ENCODE measurements at regions not wholly inside any gene's neighbourhood (a gene's known extent, or its start where the extent isn't known, plus 50 kb on each side); places are given as distances from the start of the nearest gene placed in this dataset.
A peak's percentile ranks its signal among the peaks of the same experiment; 100 is the strongest.
"Not testable (repeated sequence)": the region's sequence is repeated elsewhere in the genome, so short reads cannot be mapped to it uniquely, and the experiment has no call there.

DNA sequence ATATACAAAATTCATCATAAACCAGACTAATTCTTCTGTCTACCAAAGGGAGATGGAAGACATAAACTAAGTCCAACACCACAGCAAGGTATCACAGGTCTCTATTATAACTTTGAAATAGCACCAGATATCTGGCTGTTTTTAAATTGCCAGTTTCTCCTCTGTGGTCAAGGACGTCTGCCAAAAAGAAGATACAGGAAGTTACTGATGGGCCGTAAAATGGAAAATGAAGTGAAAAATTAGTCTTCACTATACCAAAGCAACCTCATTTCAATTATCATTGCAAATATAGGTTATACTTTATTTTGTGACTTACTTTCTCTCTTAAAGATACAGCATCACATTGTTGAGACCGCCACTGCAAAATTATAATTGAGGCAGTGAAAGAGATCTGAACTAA is 225.5 kb downstream of the NDUFS4 start:
- H3K9me3 Mint-ChIP-seq: peaks cover 8% of the 10 kb centered on the region

DNA sequence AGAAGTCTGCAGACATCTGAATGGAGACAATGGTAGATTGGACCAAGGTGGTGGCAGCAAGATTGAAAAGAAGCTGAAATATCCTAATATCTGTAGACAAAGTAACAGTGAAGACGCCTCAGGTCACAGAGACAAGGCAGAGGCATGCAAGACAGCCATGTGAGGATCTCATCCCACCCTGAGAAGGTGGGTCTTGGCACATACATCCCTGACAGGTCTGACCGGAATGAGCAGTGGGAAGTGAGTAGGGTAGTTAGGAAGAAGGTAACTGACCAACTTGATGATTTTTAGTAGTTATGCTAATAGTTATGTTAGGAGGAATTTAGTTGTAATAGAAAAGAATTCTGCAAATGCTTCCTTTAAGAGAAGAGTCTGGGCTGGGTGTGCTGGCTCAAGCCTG is 229.6 kb downstream of the NDUFS4 start:
- Mint-ChIP-seq H3K27ac (no peak overlapping the region), H3K4me3 (no peak overlapping the region), H3K9me3 (peaks cover 8% of the 10 kb centered on the region), H3K27me3 (ENCODE audit: low read depth) (peaks cover 4% of the 10 kb centered on the region), H3K4me1 (peaks cover 5% of the 10 kb centered on the region), H3K36me3 (ENCODE audit: low read depth) (no peaks in the 10 kb centered on the region)
- TF ChIP-seq, protein P1, sequence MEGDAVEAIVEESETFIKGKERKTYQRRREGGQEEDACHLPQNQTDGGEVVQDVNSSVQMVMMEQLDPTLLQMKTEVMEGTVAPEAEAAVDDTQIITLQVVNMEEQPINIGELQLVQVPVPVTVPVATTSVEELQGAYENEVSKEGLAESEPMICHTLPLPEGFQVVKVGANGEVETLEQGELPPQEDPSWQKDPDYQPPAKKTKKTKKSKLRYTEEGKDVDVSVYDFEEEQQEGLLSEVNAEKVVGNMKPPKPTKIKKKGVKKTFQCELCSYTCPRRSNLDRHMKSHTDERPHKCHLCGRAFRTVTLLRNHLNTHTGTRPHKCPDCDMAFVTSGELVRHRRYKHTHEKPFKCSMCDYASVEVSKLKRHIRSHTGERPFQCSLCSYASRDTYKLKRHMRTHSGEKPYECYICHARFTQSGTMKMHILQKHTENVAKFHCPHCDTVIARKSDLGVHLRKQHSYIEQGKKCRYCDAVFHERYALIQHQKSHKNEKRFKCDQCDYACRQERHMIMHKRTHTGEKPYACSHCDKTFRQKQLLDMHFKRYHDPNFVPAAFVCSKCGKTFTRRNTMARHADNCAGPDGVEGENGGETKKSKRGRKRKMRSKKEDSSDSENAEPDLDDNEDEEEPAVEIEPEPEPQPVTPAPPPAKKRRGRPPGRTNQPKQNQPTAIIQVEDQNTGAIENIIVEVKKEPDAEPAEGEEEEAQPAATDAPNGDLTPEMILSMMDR (IDR thresholded peaks at IDR 0.05; ENCODE audit: unreplicated experiment in 3 of 3): no peak

More for the DNA sequence above, 225.5 kb downstream of the NDUFS4 start:
- Mint-ChIP-seq H3K4me3 (no peak overlapping the region), H3K27me3 (ENCODE audit: low read depth) (peaks cover 10% of the 10 kb centered on the region), H3K36me3 (ENCODE audit: low read depth) (no peaks in the 10 kb centered on the region), H3K4me1 (peaks cover 5% of the 10 kb centered on the region), H3K27ac (peak overlapping the region in 1 of 3 experiments; percentile 28)
- TF ChIP-seq, protein P1 (IDR thresholded peaks at IDR 0.05; ENCODE audit: unreplicated experiment in 3 of 3): no peak

DNA sequence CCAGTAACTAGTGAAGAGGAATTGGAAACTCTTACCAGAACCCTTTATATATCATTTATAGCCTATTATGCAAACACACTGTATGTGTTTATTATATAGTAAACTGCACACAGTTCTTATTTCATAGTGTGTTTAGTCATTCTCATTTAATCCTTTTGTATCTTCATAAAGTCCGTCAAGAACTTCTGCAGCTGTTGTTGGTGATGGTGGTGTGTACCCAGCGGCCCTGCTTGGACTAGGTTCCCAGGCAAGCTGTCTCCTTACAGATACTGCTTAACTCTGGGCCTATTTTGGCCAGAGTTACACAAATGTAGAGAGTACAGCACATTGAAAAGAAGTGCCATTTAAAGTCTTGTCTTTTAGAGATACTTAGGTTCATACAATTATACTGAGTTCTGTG is 231.9 kb downstream of the NDUFS4 start:
- H3K36me3 Mint-ChIP-seq (ENCODE audit: low read depth): no peaks in the 10 kb centered on the region
- no peak overlapping the region for H3K27ac Mint-ChIP-seq
- H3K4me3 Mint-ChIP-seq: no peak overlapping the region
- H3K27me3 Mint-ChIP-seq (ENCODE audit: low read depth): no peaks in the 10 kb centered on the region
- no peaks in the 10 kb centered on the region for H3K4me1 Mint-ChIP-seq
- peaks cover 8% of the 10 kb centered on the region for H3K9me3 Mint-ChIP-seq
- TF ChIP-seq, protein P1 (IDR thresholded peaks at IDR 0.05; ENCODE audit: unreplicated experiment in 3 of 3): no peak

DNA sequence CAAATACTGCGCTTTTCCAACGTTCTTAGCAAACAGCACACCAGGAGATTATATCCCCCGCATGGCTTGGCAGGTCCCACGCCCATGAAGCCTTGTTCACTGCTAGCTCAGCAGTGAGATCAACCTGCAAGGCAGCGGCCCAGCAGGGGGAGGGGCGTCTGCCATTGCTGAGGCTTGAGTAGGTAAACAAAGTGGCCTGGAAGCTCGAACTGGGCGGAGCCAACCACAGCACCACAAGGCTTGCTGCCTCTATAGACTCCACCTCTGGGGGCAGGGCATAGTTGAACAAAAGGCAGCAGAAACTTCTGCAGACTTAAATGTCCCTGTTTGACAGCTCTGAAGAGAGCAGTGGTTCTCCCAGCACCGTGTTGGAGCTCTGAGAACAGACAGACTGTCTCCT is 239.2 kb downstream of the NDUFS4 start:
- not testable (repeated sequence) for H3K4me3 Mint-ChIP-seq; H3K27me3 Mint-ChIP-seq (ENCODE audit: low read depth); H3K4me1 Mint-ChIP-seq; H3K27ac Mint-ChIP-seq; H3K36me3 Mint-ChIP-seq (ENCODE audit: low read depth)
- H3K9me3 Mint-ChIP-seq: peaks cover 33% of the 10 kb centered on the region

DNA sequence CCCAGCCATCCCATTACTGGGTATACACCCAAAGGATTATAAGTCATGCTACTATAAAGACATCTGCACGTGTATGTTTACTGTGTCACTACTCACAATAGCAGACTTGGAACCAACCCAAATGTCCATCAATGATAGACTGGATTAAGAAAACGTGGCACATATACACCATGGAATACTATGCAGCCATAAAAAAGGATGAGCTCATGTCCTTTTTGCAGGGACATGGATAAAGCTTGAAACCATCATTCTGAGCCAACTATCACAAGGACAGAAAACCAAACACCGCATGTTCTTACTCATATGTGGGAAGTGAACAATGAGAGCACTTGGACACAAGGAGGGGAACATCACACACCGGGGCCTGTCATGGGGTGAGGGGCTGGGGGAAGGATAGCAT is 248.0 kb downstream of the NDUFS4 start:
- H3K4me1 Mint-ChIP-seq; H3K4me3 Mint-ChIP-seq; H3K27ac Mint-ChIP-seq; H3K36me3 Mint-ChIP-seq (ENCODE audit: low read depth); H3K27me3 Mint-ChIP-seq (ENCODE audit: low read depth): not testable (repeated sequence)
- H3K9me3 Mint-ChIP-seq: peaks cover 15% of the 10 kb centered on the region

DNA sequence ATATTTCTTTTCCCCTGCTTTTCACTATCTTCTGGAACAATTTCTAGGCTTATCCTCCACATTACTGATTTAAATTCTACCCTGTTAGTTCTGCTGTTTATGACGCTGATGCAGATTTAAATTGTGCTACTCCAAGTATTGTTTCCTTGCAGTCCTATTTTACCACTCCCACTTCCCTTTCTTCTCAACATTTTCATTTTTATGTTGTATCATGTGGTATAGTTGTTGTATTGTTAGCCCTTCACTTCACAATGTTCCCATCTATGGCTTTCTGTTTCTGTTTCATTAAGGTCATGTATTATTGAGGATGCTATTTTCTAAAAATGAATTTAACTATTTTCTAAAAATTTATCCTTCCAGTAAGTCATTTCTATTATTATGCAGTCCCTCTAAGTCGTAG is 254.4 kb downstream of the NDUFS4 start:
- no peak overlapping the region for H3K27ac Mint-ChIP-seq
- peaks cover 5% of the 10 kb centered on the region for H3K27me3 Mint-ChIP-seq (ENCODE audit: low read depth)
- H3K4me1 Mint-ChIP-seq: peaks cover 12% of the 10 kb centered on the region
- TF ChIP-seq, protein P1 (IDR thresholded peaks at IDR 0.05; ENCODE audit: unreplicated experiment in 3 of 3): no peak
- no peaks in the 10 kb centered on the region for H3K9me3 Mint-ChIP-seq
- no peaks in the 10 kb centered on the region for H3K36me3 Mint-ChIP-seq (ENCODE audit: low read depth)
- no peak overlapping the region for H3K4me3 Mint-ChIP-seq

DNA sequence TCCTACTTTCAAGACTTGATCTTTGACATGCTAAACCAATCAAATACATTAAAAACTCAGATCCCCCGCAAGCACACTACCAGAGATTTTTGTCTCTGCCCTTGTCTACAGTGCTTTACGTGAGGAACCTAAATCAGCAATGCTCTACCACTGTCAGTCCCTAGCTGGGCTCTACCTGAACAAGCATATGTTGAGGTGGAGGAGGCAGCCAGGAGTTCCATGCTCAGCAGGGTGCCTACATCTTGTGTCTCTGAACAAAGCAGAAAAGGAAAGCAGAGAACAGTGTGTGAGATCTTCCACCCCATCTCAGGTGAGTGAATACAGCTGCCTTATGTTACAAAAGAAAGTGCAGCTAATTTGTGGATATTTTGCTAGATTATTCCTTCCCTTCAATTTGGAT is 255.0 kb downstream of the NDUFS4 start:
- no peak overlapping the region for H3K27ac Mint-ChIP-seq
- H3K4me1 Mint-ChIP-seq: peaks cover 12% of the 10 kb centered on the region
- H3K4me3 Mint-ChIP-seq: no peak overlapping the region
- H3K27me3 Mint-ChIP-seq (ENCODE audit: low read depth): peaks cover 5% of the 10 kb centered on the region
- TF ChIP-seq, protein P1 (IDR thresholded peaks at IDR 0.05; ENCODE audit: unreplicated experiment in 3 of 3): no peak
- H3K36me3 Mint-ChIP-seq (ENCODE audit: low read depth): no peaks in the 10 kb centered on the region
- H3K9me3 Mint-ChIP-seq: no peaks in the 10 kb centered on the region
